CD4-positive, alpha-beta T cell treated with Interleukin-17A for 4 hours (primary cell): ENCODE measurements at regions not wholly inside any gene's neighbourhood (a gene's known extent, or its start where the extent isn't known, plus 50 kb on each side); places are given as distances from the start of the nearest gene placed in this dataset.
"Not testable (repeated sequence)": the region's sequence is repeated elsewhere in the genome, so short reads cannot be mapped to it uniquely, and the experiment has no call there.

Experiments used
- DNase-seq: peaks from one replicate; pipeline ENCODE4 v3.0.0-alpha.2; 2020; ENCODE audit warnings: mixed read lengths

DNA sequence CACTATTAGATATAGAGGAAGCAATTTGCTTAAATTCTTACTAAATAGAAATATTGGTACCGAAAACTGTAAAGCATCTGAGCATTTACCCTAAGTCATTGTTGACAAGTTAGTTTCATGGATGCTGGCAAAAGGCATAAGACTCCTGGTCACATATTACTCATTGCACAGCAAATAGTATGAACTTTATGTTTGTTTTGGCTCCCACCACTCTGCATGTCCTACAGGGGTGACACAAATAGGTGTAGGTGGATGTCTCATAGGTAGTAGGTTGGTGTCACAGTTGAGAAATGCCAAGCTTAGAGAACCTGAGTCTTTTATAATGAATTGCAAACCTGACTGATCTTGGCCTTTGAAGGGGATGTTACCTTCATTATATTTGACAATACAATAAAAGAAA is 199.6 kb upstream of the SEMA3D start:
- no peak for DNase-seq

DNA sequence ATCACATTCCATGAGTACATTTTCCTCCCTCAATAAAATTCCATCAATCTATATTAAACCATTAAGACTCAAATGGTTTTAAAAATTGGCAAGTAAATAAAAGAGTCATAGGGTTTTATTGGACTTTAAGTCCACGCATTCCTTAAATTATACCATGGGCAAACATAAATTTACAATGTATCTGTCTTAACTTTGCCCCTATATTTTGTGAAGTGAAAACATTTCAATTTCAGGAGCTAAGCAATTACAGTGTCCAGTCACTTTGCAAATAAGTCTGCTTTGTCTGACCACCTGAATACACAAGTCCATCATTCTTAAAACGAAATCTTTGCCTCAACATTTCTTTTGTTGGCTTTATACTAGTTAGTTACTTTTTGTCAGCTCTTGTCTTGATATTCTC is 197.5 kb upstream of the SEMA3D start:
- DNase-seq, result no peak

DNA sequence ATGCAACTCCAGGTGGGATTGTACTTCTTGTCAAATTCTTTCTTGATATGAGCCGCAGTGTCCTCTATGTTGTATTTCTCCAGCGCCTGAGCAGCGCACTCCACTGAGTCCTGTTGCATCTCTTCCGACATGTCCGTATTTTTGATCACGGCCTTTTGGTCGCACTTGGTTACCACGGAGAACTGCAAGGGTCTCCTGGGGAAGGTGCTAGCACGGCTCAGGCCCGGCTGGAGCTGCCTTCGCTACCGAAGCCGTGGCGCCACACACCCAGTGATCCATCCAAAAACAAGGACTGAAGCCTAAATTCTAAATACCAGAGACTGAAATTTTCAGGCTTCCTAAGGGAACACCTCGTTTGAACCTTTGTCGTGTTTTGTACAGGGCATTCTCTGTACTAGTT is 194.4 kb upstream of the SEMA3D start:
- DNase-seq, result no peak

DNA sequence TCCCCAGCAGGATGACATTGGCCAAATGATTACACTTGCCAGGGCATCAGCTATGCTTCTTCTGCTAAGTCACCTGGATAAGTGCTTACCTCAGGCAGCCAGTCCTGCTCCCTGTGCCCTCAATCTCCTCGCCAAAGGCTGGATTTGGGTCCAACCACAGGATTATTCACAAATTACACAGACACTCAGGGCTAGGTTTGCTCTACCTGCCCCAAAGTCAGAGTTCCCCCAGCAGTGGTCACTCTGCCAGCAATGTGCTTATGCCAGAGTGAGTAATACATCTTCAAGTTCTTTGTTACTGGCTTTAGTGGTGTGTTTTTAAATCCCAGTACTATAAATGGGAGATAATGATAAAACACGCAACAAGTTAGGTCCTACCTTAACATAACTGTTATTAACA is 189.7 kb upstream of the SEMA3D start:
- no peak for DNase-seq

DNA sequence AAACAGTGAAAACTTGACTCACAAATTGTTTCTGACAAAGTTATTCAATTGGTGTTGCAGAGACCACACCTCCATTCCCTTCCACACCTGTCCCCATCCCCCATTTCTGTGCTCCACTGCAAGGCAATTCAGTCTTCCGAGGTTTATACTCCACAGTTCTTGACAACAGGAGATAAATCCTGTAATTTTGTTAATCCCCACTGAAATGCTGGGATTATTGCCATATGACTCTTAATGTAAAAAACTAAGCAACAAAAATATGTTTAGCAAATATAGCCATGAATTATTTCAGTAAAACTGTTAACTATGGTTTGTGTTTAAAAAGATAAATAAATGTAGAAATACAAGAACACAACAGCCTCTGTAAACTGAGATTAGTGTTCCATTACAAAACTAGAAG is 170.1 kb upstream of the SEMA3D start:
- DNase-seq, result no peak

DNA sequence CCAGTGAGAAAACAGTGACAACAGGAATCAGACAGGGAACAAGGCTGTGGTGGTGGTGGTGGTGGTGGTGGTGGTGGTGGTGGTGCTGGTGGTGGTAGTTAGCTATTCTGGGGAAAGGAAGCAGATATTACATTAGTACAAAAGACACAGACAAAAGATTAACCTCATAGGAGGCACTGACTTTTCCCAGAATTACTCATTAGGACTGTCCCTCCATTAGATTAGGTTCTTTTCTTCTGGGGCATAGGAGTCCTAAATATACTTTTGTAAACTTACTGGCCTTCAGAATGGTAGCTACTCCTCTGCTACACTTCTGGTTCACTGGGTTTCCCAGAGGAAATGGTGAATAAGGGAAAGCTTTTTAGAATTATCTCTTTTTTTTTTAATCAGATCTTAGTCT is 156.6 kb upstream of the SEMA3D start:
- no peak for DNase-seq

DNA sequence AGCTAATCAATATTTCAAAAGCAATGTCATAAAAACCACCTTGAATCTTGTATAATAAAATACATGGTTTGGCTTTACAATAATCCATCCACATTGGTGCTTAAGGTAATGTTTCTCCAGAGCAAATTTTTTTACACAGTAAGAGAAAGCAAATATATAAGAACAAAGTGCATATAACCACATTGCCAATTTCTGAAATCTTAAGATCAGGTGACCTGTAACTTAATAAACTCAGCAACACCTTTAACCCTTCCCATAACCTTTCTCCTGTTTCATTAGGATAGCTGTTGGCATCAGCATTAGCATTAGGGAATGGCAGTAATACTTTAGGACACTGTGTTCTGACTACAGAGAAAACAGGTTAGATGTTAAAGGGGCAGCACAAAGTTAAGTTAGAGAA is 155.9 kb upstream of the SEMA3D start:
- DNase-seq, result no peak

DNA sequence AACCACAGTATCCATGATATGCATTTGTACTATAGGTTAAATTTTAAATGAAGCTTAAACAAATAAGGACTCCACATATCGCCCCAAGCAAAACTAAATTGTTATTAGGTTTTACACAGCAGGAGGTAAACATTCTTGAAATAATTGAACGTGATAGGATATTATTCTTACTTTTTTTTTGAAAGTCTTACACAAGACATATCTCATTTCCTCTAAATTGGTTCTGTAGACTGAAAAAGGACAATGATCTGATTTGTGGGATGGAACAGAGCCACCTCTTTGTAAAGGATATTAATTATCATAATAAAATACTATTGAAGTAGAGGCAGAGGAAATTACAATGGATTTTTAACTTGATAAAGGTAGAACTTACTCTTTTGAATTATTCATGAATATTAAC is 155.1 kb upstream of the SEMA3D start:
- DNase-seq, result no peak

DNA sequence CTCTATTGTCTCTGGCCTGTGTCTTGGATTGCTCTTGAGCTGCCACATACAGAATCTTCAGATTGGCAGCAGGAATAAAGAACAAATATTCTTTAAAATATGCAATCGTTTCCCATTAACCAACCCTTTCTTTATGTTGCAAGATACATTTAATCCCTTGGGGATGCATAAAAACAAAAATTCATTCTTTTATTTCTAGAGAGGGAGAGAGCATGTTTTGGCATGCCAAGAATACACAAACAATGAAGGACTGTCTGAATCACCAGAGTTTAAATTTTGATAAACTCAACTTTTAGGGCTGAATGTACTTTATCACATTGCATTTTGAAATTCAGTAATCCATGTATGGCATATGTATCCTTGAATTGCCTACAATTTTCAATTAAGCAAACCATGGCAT is 154.3 kb upstream of the SEMA3D start:
- DNase-seq, result no peak

DNA sequence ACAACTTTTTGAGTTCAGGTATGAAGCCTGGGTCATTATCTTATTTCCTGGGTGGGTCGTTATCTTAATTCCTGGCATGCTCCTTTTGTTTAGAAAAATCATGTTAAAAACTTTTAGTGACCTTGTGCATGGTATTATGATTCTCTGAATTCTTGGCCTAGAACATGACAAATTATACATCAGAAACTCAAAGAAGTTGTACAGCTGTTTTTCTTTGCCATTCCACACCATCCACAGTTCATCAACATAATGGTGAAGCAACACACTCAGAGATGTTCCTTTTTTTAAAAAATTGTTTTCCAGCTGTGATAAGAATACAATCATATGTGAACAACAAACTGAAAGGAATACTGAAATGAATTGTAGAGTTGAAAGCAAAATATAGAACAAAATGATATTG is 149.2 kb upstream of the SEMA3D start:
- no peak for DNase-seq

DNA sequence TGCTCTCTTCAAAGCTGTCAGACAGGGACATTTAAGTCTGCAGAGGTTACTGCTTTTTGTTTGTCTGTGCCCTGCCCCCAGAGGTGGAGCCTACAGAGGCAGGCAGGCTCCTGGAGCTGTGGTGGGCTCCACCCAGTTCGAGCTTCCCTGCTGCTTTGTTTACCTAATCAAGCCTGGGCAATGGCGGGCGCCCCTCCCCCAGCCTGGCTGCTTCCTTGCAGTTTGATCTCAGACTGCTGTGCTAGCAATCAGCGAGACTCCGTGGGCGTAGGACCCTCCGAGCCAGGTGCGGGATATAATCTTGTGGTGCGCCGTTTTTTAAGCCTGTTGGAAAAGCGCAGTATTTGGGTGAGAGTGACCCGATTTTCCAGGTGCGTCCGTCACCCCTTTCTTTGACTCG is 148.3 kb upstream of the SEMA3D start:
- DNase-seq, result not testable (repeated sequence)

DNA sequence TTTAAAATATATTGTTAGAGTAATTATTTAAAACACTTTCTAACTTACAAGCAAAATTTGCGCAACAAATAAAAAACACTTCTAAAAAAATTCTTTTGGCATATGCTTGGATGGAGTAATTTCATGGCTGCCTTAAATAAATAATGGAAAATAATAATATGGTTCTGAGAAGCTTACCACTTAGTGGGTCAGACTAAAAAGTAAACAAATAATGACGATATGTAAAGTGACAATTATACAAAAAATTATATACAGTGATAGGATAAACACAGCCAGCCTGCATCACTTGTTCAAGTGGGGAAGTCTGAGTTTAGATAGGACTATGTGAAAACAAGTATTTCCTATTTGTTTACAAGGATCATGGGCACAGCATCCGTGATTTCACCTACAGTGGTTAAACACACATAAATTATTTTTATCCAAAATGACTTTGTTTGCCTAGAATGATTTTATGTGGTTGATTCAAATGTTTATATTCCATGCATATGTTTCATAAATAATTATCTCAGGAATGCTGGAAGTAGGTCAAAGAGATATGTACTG is 141.7 kb upstream of the SEMA3D start:
- DNase-seq, result no peak

DNA sequence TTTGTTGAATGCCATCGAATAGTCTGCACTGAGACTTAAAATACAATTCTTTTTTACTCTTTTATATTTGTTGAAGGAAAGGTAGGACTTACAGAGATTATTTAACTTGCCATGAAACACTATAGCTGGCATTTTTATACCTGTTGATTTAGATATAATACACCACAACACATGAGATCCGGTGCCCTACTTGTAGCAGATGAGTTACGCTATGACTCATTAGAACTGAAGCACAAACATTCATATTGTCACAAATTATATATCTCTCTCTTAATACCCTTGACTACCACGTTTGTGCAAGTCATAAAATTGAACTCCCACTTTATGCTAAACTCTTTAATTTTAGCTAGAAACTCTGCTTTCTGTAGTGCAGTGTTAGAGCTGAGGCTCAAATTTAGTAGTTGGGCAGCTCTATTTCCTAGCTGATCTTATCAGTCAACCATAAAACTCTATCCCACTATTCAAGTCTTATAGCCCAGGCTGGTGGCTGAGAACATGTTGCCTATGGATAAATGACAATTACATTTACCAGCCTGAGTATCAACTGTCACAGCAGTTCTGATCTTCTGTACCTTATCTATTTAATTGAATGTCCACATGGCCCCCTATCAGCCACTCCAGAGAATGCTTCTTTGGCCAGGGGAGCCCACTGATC is 137.4 kb upstream of the SEMA3D start:
- DNase-seq, result no peak

DNA sequence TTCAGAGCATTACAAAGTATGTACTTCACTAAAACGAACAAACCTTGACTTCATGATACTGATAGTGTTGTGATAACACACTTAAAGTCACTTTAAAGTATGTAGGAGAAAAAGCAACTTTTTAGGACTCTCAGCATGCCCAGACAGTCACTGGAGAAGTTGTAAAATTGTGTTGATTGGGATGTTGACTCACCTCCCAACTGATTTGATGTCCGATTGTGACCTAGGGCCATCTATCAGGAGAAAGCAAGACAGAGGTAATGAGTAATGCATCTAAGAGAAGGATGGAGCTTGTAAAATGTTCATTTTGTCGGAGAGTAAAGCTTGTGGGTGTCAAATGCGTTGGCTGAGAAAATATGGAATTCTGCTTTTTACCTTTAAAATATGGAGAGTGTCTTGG is 135.4 kb upstream of the SEMA3D start:
- no peak for DNase-seq

DNA sequence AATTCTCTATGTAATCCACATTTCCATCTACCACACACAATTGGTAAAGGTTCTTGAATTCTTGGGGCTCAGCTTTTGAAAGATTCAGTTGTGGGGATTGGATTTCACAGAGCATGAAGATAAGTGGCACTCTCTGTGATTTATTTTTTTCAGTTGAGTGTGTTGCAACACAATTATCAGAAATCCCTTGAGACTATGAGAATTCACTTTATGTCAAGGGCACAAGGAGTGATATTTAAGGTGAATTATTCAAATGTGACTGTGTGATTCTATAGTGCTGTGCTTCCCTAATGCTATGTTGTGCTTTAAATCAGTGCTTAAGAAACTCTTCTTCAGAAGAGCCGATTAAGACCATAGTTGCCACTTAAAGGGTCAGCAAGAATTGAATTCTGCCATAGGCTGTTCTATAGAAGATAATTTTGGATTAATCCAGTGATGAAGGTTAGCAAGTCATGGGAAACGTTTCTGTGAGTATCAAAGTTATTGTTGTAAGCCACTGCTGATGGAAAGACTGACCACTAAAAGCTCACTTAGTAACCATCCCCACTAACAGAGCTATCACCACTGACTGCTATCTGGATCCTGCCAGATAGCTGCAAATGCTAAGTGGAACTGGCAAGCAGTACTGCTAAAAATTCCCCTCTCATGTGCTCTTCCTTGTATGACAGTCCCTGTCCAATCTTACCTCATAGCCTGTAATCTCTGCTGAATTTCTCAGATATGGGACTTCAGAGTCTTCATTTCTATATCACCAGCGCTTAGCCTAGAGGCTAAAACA is 134.0 kb upstream of the SEMA3D start:
- no peak for DNase-seq

DNA sequence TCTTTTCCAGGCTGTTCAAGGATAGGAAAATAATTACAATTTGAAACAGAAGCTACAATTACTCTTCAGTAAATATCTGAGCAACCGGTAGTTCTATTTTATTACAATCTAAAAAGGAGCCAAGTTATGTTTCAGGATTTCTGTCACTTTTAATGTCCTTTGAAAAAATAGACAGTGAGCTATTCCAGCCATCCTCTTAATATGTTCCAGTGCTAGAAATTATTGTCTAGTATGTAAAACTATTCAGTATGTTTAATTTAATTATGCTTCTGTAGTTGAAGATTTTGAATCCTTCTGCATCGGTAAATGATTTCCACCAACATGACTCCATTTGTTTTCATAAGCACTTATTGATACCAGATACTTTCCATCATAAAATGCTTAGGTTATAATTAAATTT is 129.6 kb upstream of the SEMA3D start:
- no peak for DNase-seq

DNA sequence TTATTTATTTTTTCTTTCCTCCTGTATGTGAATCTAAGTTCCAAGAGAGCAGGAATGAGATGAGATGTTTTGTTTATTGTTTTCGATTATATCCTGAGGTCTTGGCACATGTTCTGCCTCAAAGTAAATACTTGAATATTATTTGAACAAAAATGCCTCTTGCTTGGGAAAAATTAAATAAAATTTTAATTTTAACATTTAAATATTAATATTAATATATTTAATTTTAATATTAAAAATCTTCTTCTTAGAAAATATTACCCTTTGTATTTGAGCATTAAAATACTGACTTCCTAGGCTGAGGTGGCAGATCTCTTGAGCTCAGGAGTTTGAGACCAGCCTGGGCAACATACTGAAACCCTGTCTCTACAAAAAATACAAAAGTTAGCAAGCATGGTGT is 123.4 kb upstream of the SEMA3D start:
- no peak for DNase-seq

DNA sequence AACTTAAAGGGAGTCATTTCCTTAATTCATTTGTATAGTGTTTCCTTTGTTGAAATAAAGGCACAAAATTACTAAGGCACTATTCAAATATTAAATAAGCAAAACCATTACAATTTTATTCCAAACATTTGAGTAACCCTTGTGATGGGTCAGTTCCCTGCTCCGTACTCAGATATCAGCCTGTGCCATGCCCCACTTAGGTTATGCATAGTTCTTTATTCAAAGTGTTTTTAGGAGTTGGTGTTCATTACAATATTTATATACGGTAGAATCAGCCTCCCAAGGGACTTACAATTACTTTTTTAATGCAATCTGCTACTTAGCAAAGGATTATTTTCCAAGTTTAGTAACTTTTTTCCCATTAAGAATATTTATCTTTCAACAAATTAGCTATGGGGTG is 119.3 kb upstream of the SEMA3D start:
- no peak for DNase-seq

DNA sequence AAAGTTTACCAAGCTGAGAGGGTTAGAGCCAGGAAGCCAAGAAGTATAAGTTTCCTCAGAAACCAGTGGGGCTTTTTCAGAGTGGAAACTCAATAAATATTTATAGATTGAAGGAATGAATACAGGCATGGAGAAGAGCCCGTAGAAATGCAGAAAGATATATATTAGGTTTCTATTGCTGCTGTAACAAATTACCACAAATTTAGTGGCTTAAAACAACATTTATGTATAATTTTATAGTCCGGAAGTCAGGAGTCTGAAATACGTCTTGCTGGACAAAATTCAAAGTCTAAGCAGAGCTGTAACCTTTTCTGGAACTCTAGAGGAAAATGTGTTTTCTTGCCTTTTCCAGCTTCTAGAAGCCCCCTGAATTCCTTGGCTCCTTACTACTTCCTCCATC is 107.3 kb upstream of the SEMA3D start:
- no peak for DNase-seq

DNA sequence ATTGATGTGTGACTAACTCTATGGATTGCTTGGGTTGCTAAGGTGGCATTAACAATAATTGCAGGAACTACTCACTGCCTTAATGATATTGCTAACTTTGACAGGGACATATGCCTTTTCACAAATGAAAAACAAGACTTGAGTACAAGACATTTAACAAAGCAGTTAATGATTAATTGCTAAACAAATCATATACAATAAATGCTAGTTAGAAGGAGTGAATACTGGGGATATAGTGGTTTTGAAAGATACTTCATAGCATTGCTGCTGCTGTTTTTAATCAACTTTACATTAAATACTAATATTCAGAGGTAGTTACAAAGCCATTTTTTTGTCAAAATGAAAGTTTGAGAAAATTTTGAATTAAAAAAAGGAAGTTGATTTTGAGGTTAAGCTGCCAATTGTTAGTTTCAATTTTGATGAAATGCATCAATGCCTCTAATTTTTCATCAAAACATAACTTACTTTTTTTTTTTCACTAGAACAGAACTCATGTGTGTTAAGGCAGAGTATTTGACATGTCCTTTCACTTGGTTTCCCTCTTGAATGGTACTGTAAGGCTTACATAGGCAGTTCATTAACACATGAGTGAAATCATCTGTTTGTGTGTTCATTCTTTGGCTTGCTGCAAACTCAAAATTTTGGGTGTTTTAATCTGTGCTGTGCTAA is 106.2 kb upstream of the SEMA3D start:
- no peak for DNase-seq

DNA sequence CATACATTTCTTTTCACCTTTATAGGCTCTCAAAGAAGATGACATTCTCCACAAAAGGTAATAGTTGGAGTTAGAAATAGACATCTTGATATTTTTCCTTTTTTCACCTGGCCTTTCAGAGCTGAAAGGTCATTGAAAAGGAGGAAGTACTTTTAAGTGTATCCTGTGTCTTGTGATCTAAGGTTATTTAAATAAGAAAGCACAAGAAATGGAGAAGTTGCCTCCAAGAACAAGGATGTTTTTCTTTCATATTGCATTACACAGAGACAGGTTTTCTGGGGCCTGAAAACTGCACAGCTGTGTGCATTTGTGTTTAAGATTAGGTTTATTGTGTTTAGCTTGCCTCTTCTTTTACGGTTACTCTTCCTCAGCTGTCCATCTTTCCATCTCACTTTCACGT is 103.4 kb upstream of the SEMA3D start:
- no peak for DNase-seq

DNA sequence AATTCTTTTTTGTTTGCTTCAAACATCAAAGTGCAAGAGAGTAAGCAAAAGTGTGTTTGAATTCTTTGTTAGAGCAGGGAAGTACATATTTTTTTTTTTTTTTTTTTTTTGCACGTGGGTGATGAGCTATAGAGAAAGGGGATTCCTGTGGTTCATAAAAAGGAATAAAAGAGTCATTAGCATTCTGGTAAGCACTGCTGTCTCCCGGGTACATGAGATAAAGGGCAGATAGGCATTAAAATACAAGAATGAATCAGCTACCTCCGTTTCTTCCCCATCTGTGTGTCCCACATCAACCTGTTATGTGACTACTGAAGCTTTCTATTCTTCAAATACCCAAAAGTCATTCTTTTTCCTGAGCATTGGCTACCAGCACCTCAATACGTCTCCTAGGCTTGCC is 102.4 kb upstream of the SEMA3D start:
- DNase-seq, result no peak

DNA sequence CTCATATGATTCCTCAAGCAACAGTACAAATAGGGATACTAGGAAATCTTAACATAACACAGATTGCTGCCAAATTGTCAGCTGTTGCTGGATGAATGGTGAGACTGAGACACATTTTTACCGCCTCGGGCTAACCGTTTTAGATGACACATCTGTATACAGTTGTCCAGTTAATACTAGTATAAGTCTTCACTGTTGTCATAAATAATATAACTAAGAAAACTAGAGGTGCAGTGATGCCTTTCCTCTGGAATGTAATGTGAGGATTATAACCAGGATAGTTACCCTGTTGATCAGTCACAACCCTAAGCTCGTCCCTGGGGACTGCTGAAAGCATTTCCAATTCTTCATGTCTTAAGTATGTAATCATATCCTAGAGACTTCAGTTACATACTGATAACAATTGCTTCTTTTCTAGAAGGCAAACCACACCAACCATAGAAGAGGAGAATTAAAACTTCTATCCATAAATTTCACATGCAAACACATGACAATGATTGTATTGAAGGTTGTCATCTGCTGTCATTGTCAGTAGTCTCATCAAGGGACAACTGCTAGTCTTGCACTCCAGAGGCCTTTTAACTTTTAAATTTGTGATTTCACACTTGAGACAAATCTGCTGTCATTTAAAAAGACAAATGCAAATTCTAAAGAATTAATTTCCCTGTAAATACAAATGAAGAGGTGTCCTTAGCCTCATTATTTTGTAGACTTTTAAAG is 100.4 kb upstream of the SEMA3D start:
- DNase-seq, result no peak
